ENCODE measurements at regions not wholly inside any gene's neighbourhood (a gene's known extent, or its start where the extent isn't known, plus 50 kb on each side); places are given as distances from the start of the nearest gene placed in this dataset.
"Not testable (repeated sequence)": the region's sequence is repeated elsewhere in the genome, so short reads cannot be mapped to it uniquely, and the experiment has no call there.

DNA sequence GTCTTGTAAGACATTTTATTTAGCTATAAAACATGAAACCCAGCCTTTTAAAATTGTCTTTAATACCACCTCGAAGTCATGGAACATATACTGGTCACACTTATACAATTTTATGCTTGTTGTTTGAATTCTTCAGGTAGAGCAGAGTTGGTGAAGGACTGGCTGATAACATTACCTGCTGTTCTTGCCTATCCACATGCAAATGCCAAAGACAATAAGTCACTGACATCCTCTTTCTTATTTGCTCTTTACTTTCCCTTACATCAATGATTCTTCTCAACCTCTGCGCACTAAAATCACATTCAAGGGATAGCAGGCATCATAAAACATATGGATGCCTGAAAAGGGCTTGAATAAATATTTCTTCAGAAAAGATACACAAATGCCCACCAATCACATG lies 392.5 kb upstream of the ATP11B start:
- H3K27ac Mint-ChIP-seq: no peak overlapping the region
- H3K4me3 Mint-ChIP-seq: no peak overlapping the region
- no peaks in the 10 kb centered on the region for H3K9me3 Mint-ChIP-seq
- no peaks in the 10 kb centered on the region for H3K4me1 Mint-ChIP-seq
- H3K36me3 Mint-ChIP-seq: no peaks in the 10 kb centered on the region
- DNase-seq: no peak
- peaks cover 4% of the 10 kb centered on the region for H3K27me3 Mint-ChIP-seq

DNA sequence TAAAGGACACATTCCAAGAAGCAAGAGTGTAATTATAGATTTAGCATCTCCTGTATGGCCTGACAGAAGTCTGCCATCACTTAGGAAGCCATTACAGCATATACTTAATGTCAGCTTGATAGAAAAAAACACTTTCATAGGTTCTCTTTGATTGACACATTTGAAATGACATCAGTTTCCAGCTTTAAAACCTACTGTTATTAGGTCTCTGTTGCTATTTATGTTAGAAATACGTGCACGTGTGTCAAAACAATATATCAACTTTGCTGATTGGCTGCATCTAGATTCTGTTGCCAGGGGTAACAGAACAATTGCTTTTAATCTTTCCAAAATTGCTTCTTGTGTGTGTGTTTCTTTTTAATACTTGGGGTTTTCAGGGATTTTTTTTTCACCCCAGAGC lies 389.3 kb upstream of the ATP11B start:
- H3K4me1 Mint-ChIP-seq: no peaks in the 10 kb centered on the region
- DNase-seq: no peak
- no peaks in the 10 kb centered on the region for H3K9me3 Mint-ChIP-seq
- H3K27me3 Mint-ChIP-seq: peaks cover 8% of the 10 kb centered on the region
- no peak overlapping the region for H3K27ac Mint-ChIP-seq
- H3K36me3 Mint-ChIP-seq: no peaks in the 10 kb centered on the region
- H3K4me3 Mint-ChIP-seq: no peak overlapping the region

DNA sequence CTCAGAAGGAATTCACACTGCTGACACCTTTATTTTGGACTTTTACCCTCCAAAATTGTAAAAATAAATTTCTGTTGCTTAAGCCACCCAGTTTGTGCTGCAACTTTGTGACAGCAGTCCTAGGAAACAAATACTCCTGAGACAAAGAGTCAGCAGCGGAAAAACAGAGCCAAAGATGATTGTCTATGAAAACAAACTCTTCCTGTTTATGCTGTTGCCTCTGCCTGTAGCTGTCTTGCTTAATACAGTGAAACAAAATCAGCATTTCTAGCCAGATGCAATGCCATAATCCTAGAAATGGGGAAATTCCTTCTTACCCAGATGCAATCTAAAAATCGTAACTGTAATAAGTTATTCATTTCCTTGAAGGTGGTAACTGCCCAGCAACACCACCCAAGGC lies 387.5 kb upstream of the ATP11B start:
- H3K4me3 Mint-ChIP-seq: no peak overlapping the region
- no peak overlapping the region for H3K27ac Mint-ChIP-seq
- peaks cover 4% of the 10 kb centered on the region for H3K27me3 Mint-ChIP-seq
- no peaks in the 10 kb centered on the region for H3K9me3 Mint-ChIP-seq
- DNase-seq: no peak
- H3K36me3 Mint-ChIP-seq: no peaks in the 10 kb centered on the region
- no peaks in the 10 kb centered on the region for H3K4me1 Mint-ChIP-seq

DNA sequence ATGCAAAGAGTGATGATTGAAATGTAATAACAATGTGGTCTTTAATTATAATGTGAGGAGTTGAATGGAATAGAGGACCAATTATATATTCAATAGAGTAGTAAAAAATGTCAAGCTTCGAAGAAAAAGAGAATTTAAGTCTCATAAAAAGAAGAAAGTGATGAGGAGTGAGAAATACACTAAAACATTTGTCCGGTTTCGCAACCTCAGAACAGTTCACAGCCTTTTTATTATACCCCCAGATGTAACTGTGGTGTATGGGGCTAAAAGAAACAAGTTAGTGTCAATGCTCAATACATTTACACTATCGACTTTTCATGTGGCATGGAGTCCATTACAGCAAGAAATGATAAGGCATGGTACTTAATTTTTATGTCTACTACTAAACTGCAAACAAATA lies 386.5 kb upstream of the ATP11B start:
- no peaks in the 10 kb centered on the region for H3K36me3 Mint-ChIP-seq
- DNase-seq: no peak
- H3K27me3 Mint-ChIP-seq: peaks cover 4% of the 10 kb centered on the region
- H3K9me3 Mint-ChIP-seq: no peaks in the 10 kb centered on the region
- no peaks in the 10 kb centered on the region for H3K4me1 Mint-ChIP-seq
- H3K27ac Mint-ChIP-seq: no peak overlapping the region
- H3K4me3 Mint-ChIP-seq: no peak overlapping the region

DNA sequence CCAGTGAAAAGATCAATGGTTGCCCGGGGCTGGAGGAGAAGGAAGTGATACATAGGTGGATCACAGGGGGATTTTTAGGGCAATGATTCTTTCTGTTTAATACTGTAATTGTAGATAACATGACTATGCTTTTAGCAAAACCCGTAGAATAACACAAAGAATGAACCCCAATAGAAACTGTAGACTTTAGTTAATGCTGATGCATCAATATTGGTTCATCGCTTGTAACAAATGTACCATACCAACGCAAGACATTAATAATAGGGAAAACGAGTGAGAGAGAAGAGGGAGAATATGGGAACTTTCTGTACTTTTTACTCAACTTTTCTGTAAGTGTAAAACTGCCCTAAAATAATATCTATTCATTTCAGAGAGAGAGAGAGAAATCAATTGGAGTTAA lies 383.3 kb upstream of the ATP11B start:
- Mint-ChIP-seq H3K4me3 (no peak overlapping the region), H3K36me3 (no peaks in the 10 kb centered on the region), H3K4me1 (no peaks in the 10 kb centered on the region), H3K27ac (no peak overlapping the region), H3K27me3 (peaks cover 4% of the 10 kb centered on the region), H3K9me3 (no peaks in the 10 kb centered on the region)
- no peak for DNase-seq

DNA sequence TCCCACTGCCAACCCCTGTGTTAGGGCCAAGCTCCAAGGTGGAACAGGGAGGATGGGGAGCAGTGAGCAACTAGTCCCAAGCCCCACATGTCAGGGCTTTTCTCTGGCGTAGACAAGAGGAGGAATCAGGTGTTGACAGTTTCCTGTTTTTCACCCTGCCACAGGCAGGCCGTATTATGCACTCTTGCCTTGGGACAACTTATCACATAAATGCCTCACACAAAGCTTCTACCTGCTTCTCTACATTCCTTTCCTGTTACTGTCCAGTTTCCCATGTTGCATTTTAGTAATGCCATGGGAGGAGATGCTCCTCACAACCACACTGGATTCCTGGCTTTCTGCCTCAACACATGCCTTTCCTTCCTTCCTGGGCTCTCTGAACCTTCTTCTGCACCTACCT lies 381.2 kb upstream of the ATP11B start:
- Mint-ChIP-seq H3K4me1 (no peaks in the 10 kb centered on the region), H3K4me3 (no peak overlapping the region), H3K36me3 (no peaks in the 10 kb centered on the region), H3K9me3 (no peaks in the 10 kb centered on the region), H3K27me3 (peaks cover 4% of the 10 kb centered on the region), H3K27ac (no peak overlapping the region)
- DNase-seq: no peak

DNA sequence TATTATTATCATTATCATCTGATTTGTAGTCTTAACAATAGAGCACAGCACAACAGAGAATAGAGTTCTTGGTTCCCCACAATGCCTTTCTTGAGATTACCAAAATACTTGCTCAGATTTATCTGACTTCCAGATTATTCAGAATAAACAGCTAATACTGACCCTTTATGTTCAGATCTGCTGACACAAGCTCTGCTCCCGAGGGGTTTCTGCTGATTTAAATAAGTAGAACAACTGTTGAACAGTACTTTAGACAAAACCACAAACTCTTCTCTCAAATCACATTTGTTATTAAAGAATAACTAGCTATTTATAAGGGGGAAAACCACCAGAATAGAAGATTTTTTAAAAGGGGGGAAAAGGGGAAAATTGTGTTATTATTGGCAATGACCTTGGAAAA lies 380.2 kb upstream of the ATP11B start:
- H3K36me3 Mint-ChIP-seq: no peaks in the 10 kb centered on the region
- no peak for DNase-seq
- no peak overlapping the region for H3K4me3 Mint-ChIP-seq
- H3K4me1 Mint-ChIP-seq: no peaks in the 10 kb centered on the region
- H3K27ac Mint-ChIP-seq: no peak overlapping the region
- no peaks in the 10 kb centered on the region for H3K9me3 Mint-ChIP-seq
- no peaks in the 10 kb centered on the region for H3K27me3 Mint-ChIP-seq

DNA sequence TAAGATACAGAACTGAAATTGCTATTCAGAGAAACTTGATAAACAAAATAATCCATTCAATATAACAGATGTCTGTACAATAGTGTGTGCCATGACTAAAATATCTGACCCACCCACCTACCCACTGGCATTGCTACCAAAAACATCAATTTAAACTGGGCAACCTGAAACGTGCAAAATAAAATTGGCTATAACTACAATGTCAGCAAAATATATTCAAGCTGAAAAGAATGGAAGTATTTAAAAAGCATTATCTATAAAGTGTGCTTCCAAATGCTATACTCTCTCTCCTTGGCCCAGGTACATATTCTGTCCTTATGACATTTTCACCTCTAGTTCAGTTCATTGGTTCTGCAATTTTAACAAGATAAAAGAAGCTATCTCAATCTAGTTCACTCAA lies 379.6 kb upstream of the ATP11B start:
- Mint-ChIP-seq H3K4me1 (no peaks in the 10 kb centered on the region), H3K27me3 (no peaks in the 10 kb centered on the region), H3K27ac (no peak overlapping the region), H3K9me3 (no peaks in the 10 kb centered on the region), H3K4me3 (no peak overlapping the region), H3K36me3 (no peaks in the 10 kb centered on the region)
- DNase-seq: no peak

DNA sequence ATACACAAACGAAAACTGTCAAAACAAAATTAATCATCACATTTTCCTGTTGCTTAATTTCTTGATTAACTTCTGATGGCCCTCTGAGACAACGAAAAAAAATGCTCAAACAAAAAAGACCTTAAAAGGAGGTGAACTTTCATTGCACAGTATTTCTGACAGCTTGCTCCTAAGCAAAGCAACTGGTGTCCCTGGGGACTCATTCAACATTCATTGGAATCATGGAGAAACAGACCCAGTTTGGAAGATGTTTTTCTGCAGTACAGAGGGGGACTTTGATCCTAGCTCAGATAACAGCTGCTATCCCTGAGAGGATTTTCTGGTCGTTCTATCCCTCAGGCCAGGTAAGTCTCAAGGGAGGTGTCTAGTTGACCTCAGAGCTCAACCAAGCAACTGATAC lies 378.7 kb upstream of the ATP11B start:
- Mint-ChIP-seq H3K27me3 (no peaks in the 10 kb centered on the region), H3K9me3 (no peaks in the 10 kb centered on the region), H3K4me3 (no peak overlapping the region), H3K36me3 (no peaks in the 10 kb centered on the region), H3K4me1 (no peaks in the 10 kb centered on the region), H3K27ac (no peak overlapping the region)
- DNase-seq: no peak

DNA sequence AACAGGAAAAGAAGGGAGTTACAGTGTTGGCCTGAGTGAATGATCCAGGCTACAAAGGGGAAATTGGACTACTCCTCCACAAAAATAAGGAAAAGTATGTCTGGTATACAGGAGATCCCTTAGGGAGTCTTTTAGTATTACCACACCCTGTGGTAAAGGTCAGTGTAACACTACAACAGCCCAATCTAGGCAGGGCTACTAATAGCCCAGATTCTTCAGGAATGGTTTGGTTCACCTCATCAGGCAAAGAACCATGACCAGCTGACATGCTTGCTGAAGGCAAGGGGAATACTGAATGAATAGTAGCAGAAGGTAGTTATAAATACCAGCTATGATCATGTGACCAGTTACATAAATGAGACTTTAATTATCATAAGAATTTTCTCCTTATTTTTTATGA lies 372.6 kb upstream of the ATP11B start:
- Mint-ChIP-seq H3K4me1 (no peaks in the 10 kb centered on the region), H3K9me3 (no peaks in the 10 kb centered on the region), H3K27ac (no peak overlapping the region), H3K27me3 (peaks cover 5% of the 10 kb centered on the region), H3K4me3 (no peak overlapping the region), H3K36me3 (no peaks in the 10 kb centered on the region)
- DNase-seq: no peak

DNA sequence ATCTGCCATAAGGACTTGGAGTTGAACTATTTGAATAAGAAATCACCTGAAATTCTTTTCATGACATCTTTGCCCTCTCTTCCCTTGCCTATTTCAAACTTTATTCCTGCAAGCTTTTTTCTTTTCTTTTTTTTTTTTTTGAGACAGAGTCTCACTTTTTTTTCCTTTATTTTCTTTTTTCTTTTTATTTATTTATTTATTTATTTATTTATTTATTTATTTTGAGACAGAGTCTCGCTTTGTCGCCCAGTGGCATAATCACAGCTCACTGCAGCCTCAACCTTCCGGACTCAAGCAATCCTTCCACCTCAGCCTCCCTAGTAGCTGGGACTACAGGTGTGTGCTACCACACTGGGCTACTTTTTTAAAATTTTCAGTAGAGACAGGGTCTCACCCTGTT lies 369.3 kb upstream of the ATP11B start:
- Mint-ChIP-seq H3K4me3 (no peak overlapping the region), H3K27me3 (peaks cover 5% of the 10 kb centered on the region), H3K9me3 (no peaks in the 10 kb centered on the region), H3K27ac (no peak overlapping the region), H3K4me1 (no peaks in the 10 kb centered on the region), H3K36me3 (no peaks in the 10 kb centered on the region)
- DNase-seq: no peak

DNA sequence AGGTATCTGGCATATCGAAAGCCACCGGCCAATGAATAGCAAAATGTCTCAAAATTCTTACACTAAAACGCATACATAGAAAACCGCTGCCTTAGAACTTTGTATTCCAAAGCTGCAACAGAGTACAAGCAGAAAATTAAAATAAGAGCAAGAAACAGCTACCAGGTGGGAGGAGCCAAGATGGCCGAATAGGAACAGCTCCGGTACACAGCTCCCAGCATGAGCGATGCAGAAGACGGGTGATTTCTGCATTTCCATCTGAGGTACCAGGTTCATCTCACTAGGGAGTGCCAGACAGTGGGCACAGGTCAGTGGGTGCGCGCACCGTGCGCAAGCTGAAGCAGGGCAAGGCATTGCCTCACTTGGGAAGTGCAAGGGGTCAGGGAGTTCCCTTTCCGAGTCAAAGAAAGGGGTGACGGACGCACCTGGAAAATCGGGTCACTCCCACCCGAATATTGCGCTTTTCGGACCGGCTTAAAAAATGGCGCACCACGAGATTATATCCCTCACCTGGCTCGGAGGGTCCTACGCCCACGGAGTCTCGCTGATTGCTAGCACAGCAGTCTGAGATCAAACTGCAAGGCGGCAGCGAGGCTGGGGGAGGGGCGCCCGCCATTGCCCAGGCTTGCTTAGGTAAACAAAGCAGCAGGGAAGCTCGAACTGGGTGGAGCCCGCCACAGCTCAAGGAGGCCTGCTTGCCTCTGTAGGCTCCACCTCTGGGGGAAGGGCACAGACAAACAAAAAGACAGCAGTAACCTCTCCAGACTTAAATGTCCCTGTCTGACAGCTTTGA lies 367.2 kb upstream of the ATP11B start:
- not testable (repeated sequence) for H3K27me3 Mint-ChIP-seq, H3K4me1 Mint-ChIP-seq, H3K27ac Mint-ChIP-seq, H3K36me3 Mint-ChIP-seq, DNase-seq, H3K4me3 Mint-ChIP-seq, H3K9me3 Mint-ChIP-seq

DNA sequence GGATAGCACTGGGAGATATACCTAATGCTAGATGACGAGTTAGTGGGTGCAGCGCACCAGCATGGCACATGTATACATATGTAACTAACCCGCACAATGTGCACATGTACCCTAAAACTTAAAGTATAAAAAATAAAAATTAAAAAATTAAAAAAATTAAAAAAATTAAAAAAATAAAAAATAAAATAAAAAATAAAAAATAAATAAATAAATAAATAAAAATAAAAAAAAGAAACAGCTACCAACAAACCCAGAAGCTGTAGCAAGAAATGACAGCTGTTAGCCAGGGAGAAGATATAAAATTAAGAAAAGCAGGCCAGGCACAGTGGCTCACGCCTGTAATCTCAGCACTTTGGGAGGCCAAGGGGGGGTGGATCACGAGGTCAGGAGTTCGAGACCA lies 361.3 kb upstream of the ATP11B start:
- H3K9me3 Mint-ChIP-seq, H3K27me3 Mint-ChIP-seq, H3K4me1 Mint-ChIP-seq, H3K4me3 Mint-ChIP-seq, H3K27ac Mint-ChIP-seq, DNase-seq, H3K36me3 Mint-ChIP-seq: not testable (repeated sequence)

DNA sequence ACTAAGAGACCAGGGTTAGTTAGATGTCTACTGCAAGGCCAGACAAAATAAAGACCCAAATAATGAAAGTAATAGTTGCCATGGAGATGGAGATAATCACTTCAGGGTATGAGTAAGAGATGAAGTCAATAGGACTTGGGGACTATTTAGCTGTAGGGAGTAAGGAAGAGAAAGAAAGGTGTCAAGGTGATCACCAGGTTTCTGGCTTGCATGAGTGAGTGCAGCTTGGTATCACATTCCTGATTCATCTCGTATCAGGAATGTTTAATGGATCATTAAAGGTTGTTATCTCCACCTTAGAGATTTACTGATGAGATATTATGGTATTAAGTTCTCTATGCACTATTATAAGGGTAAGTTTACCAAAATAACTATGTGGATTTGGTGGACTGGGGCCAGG lies 357.4 kb upstream of the ATP11B start:
- no peak for DNase-seq
- Mint-ChIP-seq H3K9me3 (no peaks in the 10 kb centered on the region), H3K4me3 (no peak overlapping the region), H3K4me1 (no peaks in the 10 kb centered on the region), H3K27ac (no peak overlapping the region), H3K36me3 (no peaks in the 10 kb centered on the region), H3K27me3 (no peaks in the 10 kb centered on the region)

DNA sequence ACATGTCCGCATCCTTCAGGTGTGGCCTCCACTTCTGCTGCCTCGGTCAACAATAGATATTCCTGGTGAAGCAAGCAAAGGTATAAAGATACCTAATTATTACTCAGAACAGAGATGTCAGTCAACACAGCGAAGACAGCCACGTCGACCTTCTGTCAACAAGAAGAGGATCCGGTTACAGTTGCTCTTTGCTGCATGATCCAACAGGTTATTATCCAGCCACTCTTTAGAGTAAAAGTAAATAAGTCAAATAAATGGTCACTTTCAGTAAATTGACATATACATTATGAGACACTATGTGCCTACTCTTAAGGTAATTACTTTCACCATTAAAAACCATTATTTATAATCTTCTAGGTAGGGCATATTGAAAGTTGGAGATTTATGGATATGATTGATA lies 356.8 kb upstream of the ATP11B start:
- Mint-ChIP-seq H3K4me1 (no peaks in the 10 kb centered on the region), H3K27ac (no peak overlapping the region), H3K36me3 (no peaks in the 10 kb centered on the region), H3K4me3 (no peak overlapping the region), H3K9me3 (no peaks in the 10 kb centered on the region), H3K27me3 (no peaks in the 10 kb centered on the region)
- no peak for DNase-seq

DNA sequence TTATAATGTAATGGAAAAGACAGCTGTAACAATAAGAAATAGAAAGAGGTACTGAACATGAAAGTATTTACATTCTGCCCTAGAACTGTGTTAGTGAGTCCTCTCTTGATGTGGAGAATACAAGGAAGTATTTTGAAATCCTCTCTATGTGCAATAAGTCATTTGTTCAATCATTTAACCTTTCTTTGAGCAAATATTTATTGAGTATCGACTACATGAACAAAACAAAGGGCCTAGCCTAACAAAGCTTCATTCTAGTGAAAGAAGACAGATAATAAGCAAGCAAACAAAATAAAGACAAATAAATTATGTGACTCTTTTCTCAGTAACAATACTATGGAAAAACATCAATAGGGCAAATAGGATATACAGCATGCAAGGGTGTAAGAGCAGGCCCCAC lies 354.9 kb upstream of the ATP11B start:
- Mint-ChIP-seq H3K27ac (no peak overlapping the region), H3K27me3 (no peaks in the 10 kb centered on the region), H3K4me3 (no peak overlapping the region), H3K4me1 (no peaks in the 10 kb centered on the region), H3K9me3 (no peaks in the 10 kb centered on the region), H3K36me3 (no peaks in the 10 kb centered on the region)
- no peak for DNase-seq

DNA sequence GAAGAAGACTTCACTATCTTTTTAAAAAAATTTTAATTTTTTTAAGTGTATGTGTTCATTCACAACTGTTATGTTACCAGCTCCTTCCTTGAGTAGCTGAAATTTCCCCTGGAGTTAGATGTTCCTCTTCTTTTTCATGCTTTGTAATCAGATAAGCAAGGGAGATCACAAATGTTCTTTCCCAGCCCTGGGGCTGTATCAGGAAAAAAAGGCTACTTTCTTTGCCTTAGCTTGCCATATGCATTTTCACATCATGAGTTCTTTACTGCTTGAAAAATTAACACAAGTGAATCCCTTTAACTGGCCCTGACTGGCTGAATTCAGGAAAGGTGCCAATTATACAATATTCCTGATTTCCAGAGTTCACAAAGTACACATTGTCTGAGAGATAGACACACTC lies 353.2 kb upstream of the ATP11B start:
- H3K27me3 Mint-ChIP-seq: no peaks in the 10 kb centered on the region
- no peaks in the 10 kb centered on the region for H3K4me1 Mint-ChIP-seq
- no peak overlapping the region for H3K27ac Mint-ChIP-seq
- H3K4me3 Mint-ChIP-seq: no peak overlapping the region
- no peaks in the 10 kb centered on the region for H3K9me3 Mint-ChIP-seq
- H3K36me3 Mint-ChIP-seq: no peaks in the 10 kb centered on the region
- no peak for DNase-seq

All from activated naive CD8-positive, alpha-beta T cell treated with anti-CD3 and anti-CD28 coated beads for 36 hours (primary cell).